T1000 (cell line): ENCODE measurements at regions not wholly inside any gene's neighbourhood (a gene's known extent, or its start where the extent isn't known, plus 50 kb on each side); places are given as distances from the start of the nearest gene placed in this dataset.
"Not testable (repeated sequence)": the region's sequence is repeated elsewhere in the genome, so short reads cannot be mapped to it uniquely, and the experiment has no call there.

Source experiments
- DNase-seq: peaks from one replicate; lab custom pipeline; 2025; ENCODE audit warnings: mixed read lengths; lab: John Stamatoyannopoulos, UW

DNA sequence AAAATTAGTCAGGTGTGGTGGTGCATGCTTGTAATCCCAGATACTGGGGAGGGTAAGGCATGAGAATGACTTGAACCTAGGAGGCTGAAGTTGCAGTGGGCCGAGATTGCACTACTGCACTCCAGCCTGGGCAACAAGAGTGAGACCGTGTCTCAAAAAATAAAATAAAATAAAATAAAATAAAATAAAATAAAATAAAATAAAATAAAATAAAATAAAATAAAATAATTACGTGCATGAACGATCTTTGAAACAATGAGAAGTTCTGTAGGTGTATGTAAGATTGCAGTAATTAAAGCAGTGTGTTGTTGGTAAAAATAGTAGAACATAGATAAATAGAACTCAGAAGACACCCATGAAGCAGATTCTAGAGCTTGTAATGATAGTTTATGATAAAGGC lies 348.5 kb downstream of the ANKRD30A start:
- no peak for DNase-seq

DNA sequence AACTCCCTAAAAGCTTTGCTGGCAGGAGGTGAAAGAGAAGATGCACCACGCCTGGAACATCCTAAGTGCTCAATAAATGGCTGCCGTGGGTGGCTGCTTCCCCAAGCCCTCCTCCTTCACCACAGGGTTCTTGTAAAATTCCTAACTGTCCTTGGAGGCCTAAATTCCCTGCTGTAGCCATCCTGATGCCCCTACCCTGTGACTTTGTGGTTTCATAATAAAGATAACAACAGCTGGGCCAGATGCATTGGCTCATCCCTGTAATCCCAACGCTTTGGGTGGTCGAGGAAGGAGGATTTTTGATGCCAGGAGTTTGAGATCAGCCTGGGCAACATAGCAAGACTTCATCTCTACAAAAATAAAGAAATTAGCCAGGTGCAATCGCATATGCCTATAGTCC lies 341.8 kb downstream of the ANKRD30A start:
- no peak for DNase-seq

DNA sequence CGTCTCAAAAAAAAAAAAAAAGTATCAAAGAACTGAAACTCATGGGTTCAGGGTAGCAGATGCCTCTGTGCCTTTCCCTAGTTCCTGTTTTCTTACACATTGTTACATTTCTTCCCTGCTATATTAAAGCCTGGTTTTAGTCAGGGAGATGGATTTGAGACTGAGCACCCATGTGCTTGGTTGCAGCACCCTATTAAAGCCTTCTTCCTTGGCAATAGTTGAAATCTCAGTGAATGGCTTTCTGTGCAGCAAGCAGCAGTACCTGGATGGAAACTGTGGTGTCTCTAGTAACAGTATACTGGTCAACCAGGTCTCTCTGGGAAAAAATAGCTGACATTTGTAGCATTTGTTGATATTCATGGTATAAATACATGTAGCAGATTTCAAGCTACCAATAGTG lies 331.1 kb downstream of the ANKRD30A start:
- DNase-seq, result no peak

DNA sequence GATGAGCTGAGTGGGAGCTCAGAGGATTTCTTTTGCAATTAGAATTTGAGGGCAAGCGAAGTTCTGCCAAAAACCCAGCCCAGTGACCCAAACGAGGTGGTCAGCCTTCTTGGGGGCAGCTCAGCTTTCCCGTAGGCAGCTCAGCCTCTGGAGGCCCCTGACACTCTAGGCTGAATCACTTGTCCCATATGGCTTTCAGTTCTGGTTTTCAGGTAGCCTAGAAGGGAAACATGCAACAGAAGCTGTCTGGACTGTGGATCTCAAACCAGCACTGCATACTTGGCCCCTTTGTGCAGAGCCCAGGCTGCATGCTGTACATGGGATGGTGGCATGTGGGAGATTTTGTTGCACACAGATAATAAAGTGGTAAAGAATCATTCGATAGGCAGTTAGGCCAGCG lies 322.8 kb downstream of the ANKRD30A start:
- no peak for DNase-seq

DNA sequence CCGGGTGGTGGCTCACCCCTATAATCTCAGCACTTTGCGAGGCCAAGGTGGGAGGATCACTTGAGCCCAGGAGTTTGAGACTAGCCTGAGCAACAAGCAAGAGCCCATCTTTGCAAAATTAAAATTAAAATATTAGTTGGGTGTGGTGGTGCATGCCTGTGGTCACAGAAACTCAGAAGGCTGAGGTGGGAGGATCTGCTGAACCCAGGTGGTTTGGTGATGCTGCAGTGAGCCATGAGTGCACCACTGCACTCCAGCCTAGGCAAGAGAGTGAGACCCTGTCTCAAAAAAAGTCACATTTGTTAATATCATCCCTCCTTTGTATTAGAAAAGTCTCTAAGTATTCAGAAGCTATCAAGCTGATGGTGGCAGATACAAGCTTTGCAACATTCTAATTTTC lies 317.5 kb downstream of the ANKRD30A start:
- no peak for DNase-seq

DNA sequence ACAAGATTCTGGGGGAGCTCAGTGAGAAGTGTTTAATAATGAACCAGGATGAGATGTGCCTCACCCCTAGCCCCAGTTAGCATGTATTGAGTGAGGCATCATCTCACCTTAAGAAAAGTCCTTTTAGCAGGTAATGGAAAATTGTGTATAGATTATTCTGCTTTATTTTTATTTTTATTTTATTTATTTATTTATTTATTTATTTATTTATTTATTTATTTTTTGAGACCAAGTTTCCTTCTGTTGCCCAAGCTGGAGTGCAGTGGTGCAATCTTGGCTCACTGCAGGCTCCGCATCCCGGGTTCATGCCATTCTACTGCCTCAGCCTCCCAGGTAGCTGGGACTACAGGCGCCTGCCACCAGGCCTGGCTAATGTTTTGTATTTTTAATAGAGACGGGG lies 315.8 kb downstream of the ANKRD30A start:
- DNase-seq, result not testable (repeated sequence)

DNA sequence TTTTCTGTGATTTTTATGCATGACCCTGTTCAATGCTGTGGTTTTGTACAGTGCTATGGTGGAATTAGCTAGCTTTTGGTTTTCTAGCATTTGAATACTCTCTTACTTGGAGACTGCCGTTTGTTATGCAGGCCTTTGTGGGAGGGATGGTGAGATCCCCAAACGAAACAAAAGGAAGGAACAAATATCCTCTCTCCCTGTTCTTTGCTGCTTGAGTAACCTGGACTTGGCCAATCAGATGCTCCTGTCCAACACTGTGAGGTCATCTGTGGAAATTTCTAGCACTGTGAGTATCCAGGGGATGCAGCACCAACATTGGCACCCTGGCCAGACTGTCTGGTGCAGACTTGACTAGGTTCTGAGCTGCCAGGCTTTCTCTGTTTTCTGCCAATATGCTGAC lies 314.4 kb downstream of the ANKRD30A start:
- DNase-seq, result no peak

DNA sequence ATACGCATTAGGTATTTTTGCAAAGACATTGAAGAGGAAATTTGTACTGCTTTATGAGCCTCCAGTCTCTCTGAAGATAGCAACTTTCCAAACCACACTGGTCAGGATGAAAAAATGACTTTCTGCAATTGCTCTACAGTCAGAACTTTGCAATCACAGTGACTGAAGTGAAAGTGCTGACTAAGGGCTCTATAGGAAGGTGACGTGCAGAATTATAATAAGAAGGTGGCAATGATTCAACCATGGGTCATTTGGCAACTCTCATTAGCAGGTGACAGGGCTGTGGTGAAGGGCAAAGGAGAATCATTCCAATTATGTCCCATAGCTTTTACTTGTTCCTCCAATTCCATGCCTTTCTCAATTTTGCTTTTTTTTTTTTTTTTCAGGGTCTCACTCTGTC lies 311.0 kb downstream of the ANKRD30A start:
- DNase-seq, result no peak

DNA sequence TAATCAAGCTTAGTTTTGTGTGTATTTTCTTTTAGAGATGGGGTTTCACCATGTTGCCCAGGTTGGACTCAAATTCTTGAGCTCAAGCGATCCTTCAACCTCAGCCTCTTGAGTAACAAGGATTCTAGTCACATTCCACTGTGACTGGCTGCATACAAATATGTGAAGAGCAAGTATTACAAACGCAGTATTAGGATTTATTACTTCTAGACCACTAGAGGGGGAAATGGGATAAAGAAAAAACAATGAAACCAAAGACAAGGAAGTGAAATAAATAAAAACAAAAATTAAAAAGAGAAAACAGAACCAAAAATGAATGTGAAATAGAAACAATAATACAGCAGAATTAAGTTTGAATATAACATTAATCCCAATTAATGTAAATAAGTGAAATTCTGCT lies 308.7 kb downstream of the ANKRD30A start:
- no peak for DNase-seq
